ENCODE measurements at regions not wholly inside any gene's neighbourhood (a gene's known extent, or its start where the extent isn't known, plus 50 kb on each side); places are given as distances from the start of the nearest gene placed in this dataset.
A peak's percentile ranks its signal among the peaks of the same experiment; 100 is the strongest.

GRCh38 chr4:120977435-120977997 lies 55.0 kb upstream of the PRDM5 start:
- peak; percentile 40 for DNase-seq (ENCODE audit: low read depth)

- no peak for DNase-seq (ENCODE audit: low read depth)
Measured at GRCh38 chr4:120973207-120973606, 50.7 kb upstream of the PRDM5 start.

Data from RPMI7951 (cell line).